KOPT-K1 (cell line): ENCODE measurements at regions not wholly inside any gene's neighbourhood (a gene's known extent, or its start where the extent isn't known, plus 50 kb on each side); places are given as distances from the start of the nearest gene placed in this dataset.
A peak's percentile ranks its signal among the peaks of the same experiment; 100 is the strongest.

Source experiments
- H3K27ac ChIP-seq: fragments of 200-600 bp; sonication (generic); 2 replicates; pipeline ENCODE4 v1.5.1; 2016; ENCODE audit warnings: antibody characterized with exemption, mild to moderate bottlenecking, low read depth, low read length; ENCODE audit not compliant: poor library complexity, severe bottlenecking
- H3K36me3 ChIP-seq: fragments of 200-600 bp; sonication (generic); 2 replicates; pipeline ENCODE4 v1.5.1; 2017; ENCODE audit warnings: antibody characterized with exemption, mild to moderate bottlenecking, low read length, moderate library complexity; ENCODE audit not compliant: insufficient read depth
- H3K9me3 ChIP-seq: fragments of 200-600 bp; sonication (generic); 2 replicates; pipeline ENCODE4 v1.5.1; 2017; ENCODE audit warnings: antibody characterized with exemption, low read length, mild to moderate bottlenecking; ENCODE audit not compliant: insufficient read depth, poor library complexity, severe bottlenecking

DNA sequence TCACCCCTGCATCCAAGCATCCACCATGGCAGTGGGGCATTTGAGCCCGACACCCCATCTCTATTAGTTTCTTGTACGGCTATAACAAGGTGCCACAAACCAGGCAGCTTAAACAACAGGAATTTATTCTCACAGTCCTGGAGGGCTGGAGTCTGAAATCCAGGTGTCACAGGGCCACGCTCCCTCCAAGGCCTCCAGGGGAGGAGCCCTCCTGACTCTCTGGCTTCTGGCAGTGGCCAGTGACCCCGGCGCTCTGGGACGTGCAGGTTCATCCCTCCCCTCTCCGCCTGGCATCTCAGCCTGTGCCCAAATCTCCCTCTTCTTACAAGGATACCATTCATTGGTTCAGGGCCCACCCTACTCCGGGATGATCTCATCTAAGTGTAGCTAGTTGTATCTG, 394.5 kb upstream of the IRX1 start:
- no peaks in the 10 kb centered on the region for H3K9me3 ChIP-seq
- no peak overlapping the region for H3K27ac ChIP-seq
- no peaks in the 10 kb centered on the region for H3K36me3 ChIP-seq

DNA sequence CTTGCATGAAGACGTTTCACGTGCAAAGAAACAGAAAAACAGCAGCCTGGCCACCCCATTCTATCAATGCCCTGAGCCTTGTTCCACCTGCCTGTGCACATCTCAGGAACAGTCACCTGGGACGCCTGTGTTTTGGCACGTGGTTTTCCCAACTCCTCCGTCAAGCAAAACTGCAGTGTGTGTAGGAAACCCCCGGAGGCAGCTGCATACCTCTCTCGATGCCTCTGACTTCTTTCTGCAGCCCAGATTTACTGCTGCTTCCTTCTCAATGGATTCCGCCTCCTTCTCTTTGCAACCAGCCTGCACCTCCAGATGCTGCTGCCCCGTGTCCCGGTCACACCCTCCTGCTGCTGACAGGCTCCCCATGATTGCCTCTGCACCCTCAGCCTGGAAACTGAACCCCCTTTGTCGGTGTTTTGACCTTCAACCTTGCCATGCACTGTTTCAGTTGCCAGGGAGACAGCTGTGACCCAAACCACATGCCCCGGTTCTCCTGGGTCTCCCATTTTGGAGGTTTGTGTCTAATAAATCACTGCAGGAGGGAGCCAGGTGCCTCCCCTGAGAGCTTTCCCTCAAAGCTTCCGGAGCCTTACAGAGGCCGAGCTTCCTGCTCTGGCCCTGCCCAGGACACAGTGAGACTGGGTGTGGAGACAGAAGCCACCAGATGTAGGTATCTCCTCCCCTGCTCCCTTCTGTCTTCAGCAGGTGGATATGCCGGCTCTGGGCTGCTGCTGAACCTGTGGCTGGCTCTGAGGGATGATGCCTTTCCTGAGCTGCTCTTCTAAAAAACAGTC, 395.5 kb upstream of the IRX1 start:
- no peaks in the 10 kb centered on the region for H3K9me3 ChIP-seq
- H3K27ac ChIP-seq = no peak overlapping the region
- no peaks in the 10 kb centered on the region for H3K36me3 ChIP-seq

DNA sequence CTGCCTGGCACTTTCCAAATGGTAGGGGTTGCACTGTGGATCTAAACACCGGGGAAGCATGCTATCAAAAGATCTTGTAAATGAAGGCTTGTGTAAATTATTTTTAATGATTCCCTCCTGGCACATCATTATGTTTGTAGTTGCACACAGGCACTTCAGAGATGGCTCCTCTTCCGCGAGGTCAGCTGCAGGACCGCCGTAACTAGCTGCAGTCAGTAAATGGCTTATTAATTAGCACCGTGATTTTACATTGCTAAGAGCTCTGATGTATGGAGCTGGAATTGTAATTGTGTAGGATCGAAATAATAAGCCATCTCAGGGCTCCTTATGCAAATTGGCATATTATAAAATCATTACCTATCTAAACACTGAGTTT, 397.6 kb upstream of the IRX1 start:
- Histone ChIP-seq H3K9me3 (no peaks in the 10 kb centered on the region), H3K36me3 (no peaks in the 10 kb centered on the region), H3K27ac (no peak overlapping the region)

DNA sequence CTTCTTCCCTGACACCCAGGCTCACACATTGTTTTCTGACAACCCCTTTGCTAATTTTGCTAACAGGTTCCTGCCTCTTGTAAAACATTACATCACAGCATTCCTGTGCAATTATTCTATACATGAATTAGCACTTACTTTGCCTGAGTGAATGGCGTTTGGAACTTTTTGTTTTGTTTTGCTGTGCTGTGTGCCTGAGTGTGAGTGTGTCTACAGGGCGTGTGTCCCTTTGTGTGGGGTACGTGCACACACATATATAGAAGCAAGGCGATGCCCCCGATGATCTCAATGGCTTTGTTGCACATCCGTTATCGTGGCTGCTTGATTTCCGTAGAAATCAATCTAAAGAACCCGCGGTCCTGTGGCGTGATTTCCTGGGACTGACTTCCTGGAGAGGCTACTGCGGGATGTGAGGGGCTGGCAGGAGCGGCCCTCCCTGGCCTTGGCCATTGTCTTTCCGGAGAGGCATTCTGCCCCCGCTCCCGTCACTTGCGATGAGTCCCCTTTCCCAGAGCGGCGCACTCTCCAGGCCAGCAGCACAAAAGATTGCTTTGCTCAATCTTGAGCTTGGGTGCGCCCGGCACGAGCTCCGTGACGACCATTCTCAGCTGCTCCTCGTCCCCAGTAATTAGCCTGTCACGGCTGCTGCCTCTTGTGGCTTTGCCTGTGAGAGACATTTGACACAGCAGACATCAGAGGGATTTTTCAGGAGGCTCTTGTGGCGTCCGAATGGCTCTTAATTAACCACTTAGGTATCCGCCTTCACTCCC, 398.1 kb upstream of the IRX1 start:
- Histone ChIP-seq H3K9me3 (no peaks in the 10 kb centered on the region), H3K36me3 (no peaks in the 10 kb centered on the region), H3K27ac (no peak overlapping the region)

DNA sequence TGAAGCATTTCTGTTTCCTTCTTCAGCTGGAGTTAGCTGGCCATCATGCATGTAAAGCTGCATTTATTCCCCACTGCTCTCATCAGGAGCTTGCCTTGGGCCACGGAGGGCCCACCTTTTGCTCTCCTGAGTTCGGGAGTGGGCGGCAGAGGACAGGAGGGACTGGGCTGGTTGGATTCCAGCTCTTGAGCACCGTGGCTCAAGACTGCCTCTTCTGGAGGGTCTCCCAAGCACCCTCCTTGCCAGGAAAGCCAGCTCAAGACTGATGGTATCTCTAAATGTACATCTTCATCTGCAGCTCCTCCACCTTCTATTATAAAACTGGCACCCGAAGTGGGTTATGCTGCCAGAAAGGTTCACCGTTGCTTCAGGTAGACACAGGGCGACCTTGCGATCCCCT, 399.6 kb upstream of the IRX1 start:
- Histone ChIP-seq H3K36me3 (no peaks in the 10 kb centered on the region), H3K27ac (no peak overlapping the region), H3K9me3 (no peaks in the 10 kb centered on the region)

DNA sequence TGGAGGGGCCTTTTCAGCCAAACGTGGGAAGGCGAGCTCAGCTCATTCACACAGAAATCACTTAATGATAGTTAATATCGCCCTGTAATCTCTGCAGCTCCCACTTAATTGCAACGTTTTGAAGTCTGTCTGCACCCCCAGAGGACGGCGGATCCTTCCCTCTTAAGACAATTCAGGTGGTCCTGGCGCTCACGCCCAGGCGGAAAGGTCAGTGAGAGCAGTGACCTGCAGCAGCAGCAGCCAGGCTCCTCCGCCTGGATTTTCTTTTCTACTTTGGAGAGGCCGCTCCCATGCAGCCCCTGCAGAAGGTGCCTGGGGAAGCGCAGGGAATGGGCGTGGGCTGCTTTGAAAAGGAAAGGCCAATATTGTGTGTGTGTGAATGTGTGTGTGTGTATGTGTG, 400.9 kb upstream of the IRX1 start:
- no peaks in the 10 kb centered on the region for H3K36me3 ChIP-seq
- H3K27ac ChIP-seq = no peak overlapping the region
- no peaks in the 10 kb centered on the region for H3K9me3 ChIP-seq

DNA sequence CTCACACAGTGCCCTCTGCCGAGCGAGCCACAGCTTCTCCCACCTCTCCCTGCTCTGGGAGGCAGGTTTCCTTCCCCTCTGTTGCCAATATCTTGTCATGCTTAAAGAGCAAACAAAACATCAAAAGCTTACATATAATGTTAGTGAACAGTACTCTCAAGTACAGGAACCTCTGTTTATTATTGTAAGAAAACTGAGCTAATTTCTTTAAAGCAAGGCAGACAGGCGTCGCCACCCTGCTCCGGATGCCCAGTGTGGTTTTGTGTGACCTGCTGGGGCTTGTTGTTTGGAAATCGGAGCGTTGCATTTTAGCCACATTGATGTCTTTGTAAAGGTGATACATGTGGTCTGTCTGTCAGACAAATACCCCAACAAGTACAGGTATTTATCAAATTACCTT, 401.4 kb upstream of the IRX1 start:
- H3K9me3 ChIP-seq = no peaks in the 10 kb centered on the region
- H3K27ac ChIP-seq = no peak overlapping the region
- H3K36me3 ChIP-seq = no peaks in the 10 kb centered on the region

DNA sequence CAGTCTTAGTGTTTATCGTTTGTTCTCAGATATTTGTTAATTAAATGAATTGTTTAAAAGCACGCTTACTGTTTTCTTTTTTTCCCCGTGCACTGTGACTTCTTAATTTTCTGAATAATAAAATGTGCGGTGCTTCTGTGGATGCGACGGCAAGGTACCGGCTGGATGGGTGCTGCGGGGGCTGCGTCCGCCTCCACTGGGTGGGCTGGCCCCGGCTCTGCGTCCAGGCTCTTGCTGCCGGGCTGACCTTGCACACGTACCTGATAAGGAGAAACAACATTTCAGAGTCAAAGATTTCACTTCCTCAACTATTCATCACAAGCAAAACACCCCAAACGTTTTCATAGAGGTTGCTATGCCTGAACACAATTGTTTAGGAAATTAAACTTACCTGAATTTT, 404.0 kb upstream of the IRX1 start:
- no peaks in the 10 kb centered on the region for H3K9me3 ChIP-seq

DNA sequence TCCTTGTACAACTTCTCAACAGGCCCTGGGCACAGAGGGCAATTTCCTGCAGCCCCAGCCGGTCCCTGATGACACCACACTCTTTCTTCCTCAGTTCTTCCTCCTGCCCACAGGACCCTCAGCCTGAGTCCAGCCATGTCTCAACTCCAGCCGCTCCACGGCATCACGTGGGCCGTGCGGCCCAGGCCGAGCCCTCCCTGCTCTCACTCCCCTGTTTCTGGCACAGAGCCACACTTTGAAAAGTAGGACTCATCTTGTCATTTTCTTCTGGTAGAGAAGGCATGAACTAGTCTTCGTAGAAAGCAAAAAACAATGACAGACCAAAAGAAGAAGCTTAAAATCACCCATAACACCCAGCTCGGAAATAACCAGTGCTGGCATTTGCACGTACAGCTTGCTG, 404.7 kb upstream of the IRX1 start:
- Histone ChIP-seq H3K36me3 (no peaks in the 10 kb centered on the region), H3K9me3 (no peaks in the 10 kb centered on the region), H3K27ac (no peak overlapping the region)

More for the DNA sequence above, 404.0 kb upstream of the IRX1 start:
- Histone ChIP-seq H3K36me3 (no peaks in the 10 kb centered on the region), H3K27ac (no peak overlapping the region)

DNA sequence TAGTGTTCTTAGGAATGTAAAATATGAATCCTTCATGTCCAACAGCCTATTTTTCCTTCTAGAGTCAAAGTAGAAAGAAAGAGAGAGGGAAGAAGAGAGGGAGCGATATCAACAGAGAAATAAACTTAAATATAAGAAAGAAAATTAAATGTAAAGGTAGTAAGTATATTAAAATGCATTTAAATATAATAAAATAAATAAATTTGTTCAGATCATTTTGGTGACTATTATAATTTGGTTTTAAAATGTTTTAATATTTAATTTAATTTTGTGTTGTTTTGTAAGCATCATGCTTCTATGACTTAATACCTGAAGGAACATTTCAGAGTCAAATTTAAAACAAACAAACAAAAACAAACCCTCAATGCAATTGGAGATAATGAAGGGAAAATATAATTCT, 405.2 kb upstream of the IRX1 start:
- no peaks in the 10 kb centered on the region for H3K36me3 ChIP-seq
- no peaks in the 10 kb centered on the region for H3K9me3 ChIP-seq
- no peak overlapping the region for H3K27ac ChIP-seq

DNA sequence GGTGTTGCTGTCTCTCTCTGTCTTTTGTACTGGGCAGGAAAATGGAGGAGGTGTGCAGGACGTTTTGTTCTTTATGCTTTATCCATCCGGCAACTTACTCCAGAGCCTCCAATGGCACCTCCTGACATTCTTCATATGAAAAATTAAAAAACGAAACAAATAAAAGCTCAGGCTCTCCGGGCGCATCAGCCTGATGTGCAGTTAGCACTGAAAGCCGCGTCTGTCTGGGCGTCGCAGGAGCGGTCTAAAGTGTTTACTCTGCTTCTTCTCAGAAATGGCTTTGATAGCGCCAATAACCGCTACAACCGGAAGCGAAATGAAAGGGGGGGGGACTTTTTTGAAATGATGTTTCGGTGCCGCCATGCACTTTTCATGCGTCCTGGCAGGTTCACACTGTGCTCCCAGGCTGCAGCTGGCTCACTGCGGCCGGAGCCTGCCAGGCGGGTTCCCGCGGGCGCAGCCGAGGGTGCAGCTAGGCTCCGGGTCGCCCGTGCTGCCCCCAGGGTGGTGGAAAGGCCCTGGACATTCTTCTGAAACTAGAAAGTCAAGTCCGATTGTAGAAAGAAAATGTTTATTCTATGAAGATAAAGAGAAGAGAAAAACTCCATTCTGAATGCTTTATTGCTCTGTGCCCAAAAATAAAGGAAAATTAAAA, 407.7 kb upstream of the IRX1 start:
- peak overlapping the region; percentile 51 for H3K27ac ChIP-seq

DNA sequence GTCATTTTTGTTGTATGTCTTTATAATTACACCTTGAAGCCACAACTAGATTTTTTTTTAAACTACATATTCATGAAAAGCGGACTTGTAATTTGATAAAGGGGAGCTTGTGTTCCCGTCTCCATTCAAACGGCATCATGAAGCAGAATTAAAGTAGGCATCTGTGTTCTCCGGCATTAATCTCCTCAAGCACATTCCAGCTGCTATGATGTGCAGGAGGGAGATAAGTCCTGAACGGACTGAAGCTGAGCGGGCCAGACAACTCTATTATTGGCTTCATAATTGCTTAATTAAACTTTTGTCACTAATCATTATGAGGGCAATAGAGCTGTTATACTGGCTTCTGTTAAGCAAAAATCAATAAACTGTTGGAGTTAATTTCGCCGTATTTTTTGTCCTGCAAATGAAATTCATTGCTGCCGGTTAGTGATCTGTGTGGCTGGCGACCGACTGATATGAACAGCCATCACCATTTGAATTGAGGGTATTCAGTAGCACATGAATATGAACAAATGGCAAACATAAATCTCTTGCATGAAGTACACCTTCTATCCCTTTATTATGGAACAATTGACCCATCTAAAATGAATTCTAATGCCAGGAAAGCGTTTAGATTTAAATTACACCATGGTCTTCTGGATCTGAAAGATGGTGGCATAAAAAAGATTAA, 408.8 kb upstream of the IRX1 start:
- H3K27ac ChIP-seq = no peak overlapping the region
- no peaks in the 10 kb centered on the region for H3K36me3 ChIP-seq
- no peaks in the 10 kb centered on the region for H3K9me3 ChIP-seq

More for the DNA sequence above, 407.7 kb upstream of the IRX1 start:
- H3K36me3 ChIP-seq = no peaks in the 10 kb centered on the region
- H3K9me3 ChIP-seq = no peaks in the 10 kb centered on the region

DNA sequence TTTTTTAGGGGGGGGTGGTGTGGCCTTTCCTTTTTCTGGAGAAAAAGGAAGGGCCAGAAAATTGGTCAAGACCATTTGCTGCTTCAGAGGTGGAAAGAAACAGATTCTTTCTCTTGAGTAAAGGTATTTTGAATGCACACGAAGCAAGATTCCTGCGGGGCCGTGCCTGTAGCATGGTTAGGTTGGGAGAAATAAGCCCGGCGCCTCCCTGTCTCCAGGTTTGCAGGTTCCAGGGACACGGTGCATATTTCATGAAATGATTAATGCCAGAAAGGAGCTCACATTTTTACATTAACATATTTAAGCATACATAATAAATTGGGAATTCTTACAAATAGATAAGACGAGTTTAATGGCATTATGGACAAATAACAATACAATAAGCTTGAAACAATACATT, 409.5 kb upstream of the IRX1 start:
- H3K36me3 ChIP-seq = no peaks in the 10 kb centered on the region
- H3K9me3 ChIP-seq = no peaks in the 10 kb centered on the region
- H3K27ac ChIP-seq = no peak overlapping the region

DNA sequence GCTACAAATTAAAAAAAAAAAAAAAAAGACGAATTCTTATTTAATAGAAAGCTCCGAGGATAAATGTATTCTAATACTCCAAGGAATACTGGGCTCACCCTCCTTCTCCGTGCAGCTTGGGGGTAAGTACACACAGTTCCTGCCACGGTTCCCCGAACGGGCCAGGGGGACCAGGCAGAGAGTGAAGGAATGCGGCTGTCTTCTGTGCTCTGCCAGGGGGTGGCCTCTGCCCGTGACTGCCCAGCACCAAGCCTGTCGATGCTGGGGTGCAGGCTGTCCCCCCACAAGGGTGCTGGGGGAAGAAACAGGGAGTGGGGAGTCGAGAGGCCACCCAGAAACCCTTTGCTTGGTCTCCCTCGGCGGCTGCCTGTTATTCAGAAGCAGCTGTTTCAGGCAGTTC, 410.1 kb upstream of the IRX1 start:
- Histone ChIP-seq H3K9me3 (no peaks in the 10 kb centered on the region), H3K27ac (no peak overlapping the region), H3K36me3 (no peaks in the 10 kb centered on the region)
